GM12864 (cell line): ENCODE measurements at regions not wholly inside any gene's neighbourhood (a gene's known extent, or its start where the extent isn't known, plus 50 kb on each side); places are given as distances from the start of the nearest gene placed in this dataset.

Experiments
- DNase-seq: peaks from one replicate; pipeline ENCODE4 v3.0.0-alpha.2; 2011; ENCODE audit warnings: low read depth
- H3K4me3 ChIP-seq: 2 replicates; pipeline ENCODE4 v1.5.1; 2011; ENCODE audit warnings: mild to moderate bottlenecking, low read depth, low read length, control low read depth
- CTCF ChIP-seq: IDR thresholded peaks from 2 replicates; pipeline ENCODE4 v1.5.1; 2011; ENCODE audit warnings: low read depth, mild to moderate bottlenecking, moderate library complexity, low read length, control low read depth, inconsistent platforms; ENCODE audit errors: missing control alignments

- H3K4me3 ChIP-seq = no peak overlapping the region
- no peak for DNase-seq
- TF ChIP-seq CTCF = no peak
Measured at GRCh38 chr10:123399276-123399839, 245.2 kb downstream of the BUB3 start.

GRCh38 chr10:123402021-123402420 lies 247.8 kb downstream of the BUB3 start:
- no peak for TF ChIP-seq CTCF
- H3K4me3 ChIP-seq = no peak overlapping the region

GRCh38 chr10:123402656-123403055 lies 248.5 kb downstream of the BUB3 start:
- peak; percentile 98 for DNase-seq
- no peak for TF ChIP-seq CTCF
- no peak overlapping the region; the same call in 1 of the 2 replicates for H3K4me3 ChIP-seq

More at GRCh38 chr10:123402021-123402420, 247.8 kb downstream of the BUB3 start:
- no peak for DNase-seq

GRCh38 chr10:123404357-123404756 lies 250.2 kb downstream of the BUB3 start:
- DNase-seq = no peak
- no peak overlapping the region for H3K4me3 ChIP-seq
- no peak for TF ChIP-seq CTCF

GRCh38 chr10:123408660-123409059 lies 254.5 kb downstream of the BUB3 start:
- DNase-seq = no peak
- H3K4me3 ChIP-seq = no peak overlapping the region
- no peak for TF ChIP-seq CTCF

GRCh38 chr10:123409426-123409825 lies 255.2 kb downstream of the BUB3 start:
- no peak overlapping the region for H3K4me3 ChIP-seq
- no peak for DNase-seq
- no peak for TF ChIP-seq CTCF

GRCh38 chr10:123409884-123410283 lies 255.7 kb downstream of the BUB3 start:
- DNase-seq = no peak
- H3K4me3 ChIP-seq = no peak overlapping the region
- no peak for TF ChIP-seq CTCF
